ENCODE measurements at regions not wholly inside any gene's neighbourhood (a gene's known extent, or its start where the extent isn't known, plus 50 kb on each side); places are given as distances from the start of the nearest gene placed in this dataset.
A peak's percentile ranks its signal among the peaks of the same experiment; 100 is the strongest.

GRCh38 chr5:125710745-125711144 is 712.5 kb upstream of the GRAMD2B start:
- DNase-seq (ENCODE audit: low read depth), result no peak
- no peak for TF ChIP-seq CTCF (conservative IDR thresholded peaks at IDR 0.05; ENCODE audit: control insufficient read depth, insufficient read depth, low read depth, low read length)
- H3K4me3 ChIP-seq (ENCODE audit: control insufficient read depth, low read depth, low read length), result no peak overlapping the region

- DNase-seq (ENCODE audit: low read depth), result no peak
- no peak for TF ChIP-seq CTCF (conservative IDR thresholded peaks at IDR 0.05; ENCODE audit: control insufficient read depth, insufficient read depth, low read depth, low read length)
- H3K4me3 ChIP-seq (ENCODE audit: control insufficient read depth, low read depth, low read length), result no peak overlapping the region
These were observed 710.8 kb upstream of the GRAMD2B start for GRCh38 chr5:125712397-125712796.

- no peak for TF ChIP-seq CTCF (conservative IDR thresholded peaks at IDR 0.05; ENCODE audit: control insufficient read depth, insufficient read depth, low read depth, low read length)
- no peak for DNase-seq (ENCODE audit: low read depth)
- H3K4me3 ChIP-seq (ENCODE audit: control insufficient read depth, low read depth, low read length), result no peak overlapping the region
These were observed 710.0 kb upstream of the GRAMD2B start for GRCh38 chr5:125713109-125713805.

GRCh38 chr5:125715216-125715615 is 708.0 kb upstream of the GRAMD2B start:
- no peak for TF ChIP-seq CTCF (conservative IDR thresholded peaks at IDR 0.05; ENCODE audit: control insufficient read depth, insufficient read depth, low read depth, low read length)
- no peak for DNase-seq (ENCODE audit: low read depth)

GRCh38 chr5:125717209-125717608 is 706.0 kb upstream of the GRAMD2B start:
- no peak overlapping the region for H3K4me3 ChIP-seq (ENCODE audit: control insufficient read depth, low read depth, low read length)
- DNase-seq (ENCODE audit: low read depth), result peak; percentile 53
- no peak for TF ChIP-seq CTCF (conservative IDR thresholded peaks at IDR 0.05; ENCODE audit: control insufficient read depth, insufficient read depth, low read depth, low read length)

More at GRCh38 chr5:125715216-125715615, 708.0 kb upstream of the GRAMD2B start:
- no peak overlapping the region for H3K4me3 ChIP-seq (ENCODE audit: control insufficient read depth, low read depth, low read length)

GRCh38 chr5:125719681-125720347 is 703.4 kb upstream of the GRAMD2B start:
- no peak for DNase-seq (ENCODE audit: low read depth)
- TF ChIP-seq CTCF (conservative IDR thresholded peaks at IDR 0.05; ENCODE audit: control insufficient read depth, insufficient read depth, low read depth, low read length), result no peak
- H3K4me3 ChIP-seq (ENCODE audit: control insufficient read depth, low read depth, low read length), result no peak overlapping the region

Measured in fibroblast of mammary gland (primary cell).